ENCODE measurements at regions not wholly inside any gene's neighbourhood (a gene's known extent, or its start where the extent isn't known, plus 50 kb on each side); places are given as distances from the start of the nearest gene placed in this dataset.

GRCh38 chr5:18236386-18236785, 602.1 kb downstream of the TAF11L14 start:
- H3K27ac ChIP-seq (ENCODE audit: low read length), result no peak overlapping the region
- H3K36me3 ChIP-seq (ENCODE audit: control insufficient read depth, insufficient read depth, low read length), result no peaks in the 10 kb centered on the region
- POLR2A ChIA-PET, result no interaction called here
- TF ChIP-seq POLR2AphosphoS5 (IDR thresholded peaks at IDR 0.05; ENCODE audit: low read depth, low read length) (no peak), TCF7L2 (IDR thresholded peaks at IDR 0.05; ENCODE audit: low read depth, low read length) (no peak), SIN3A (IDR thresholded peaks at IDR 0.05; ENCODE audit: borderline replicate concordance, insufficient read depth, low read depth, low read length) (no peak), CTCF (IDR thresholded peaks at IDR 0.05) (no peak), REST (IDR thresholded peaks at IDR 0.05; ENCODE audit: insufficient read depth in 1 of 2, low read depth in 2 of 2, low read length in 1 of 2) (no peak)
- no peaks in the 10 kb centered on the region for H3K27me3 ChIP-seq (ENCODE audit: control insufficient read depth, insufficient read depth, low read length)
- H3K4me3 ChIP-seq (ENCODE audit: low read depth in 2 of 2, low read length in 2 of 2), result no peak overlapping the region
- intact Hi-C loops (cut with micrococcal nuclease; ENCODE audit: unreplicated experiment) (no loop called here), in situ Hi-C loops (cut with HindIII; ENCODE audit: low pct_unique_long_range_greater_than_20kb, low sequenced_read_pairs) (no loop called here)
- no peak for ATAC-seq
- no TSS peak for BruUV-seq (replicated peaks)
- no peaks in the 10 kb centered on the region for H3K4me1 ChIP-seq (ENCODE audit: control insufficient read depth, insufficient read depth, low read length)
- CTCF ChIA-PET, result no interaction called here
- H3K9me3 ChIP-seq (ENCODE audit: control insufficient read depth, insufficient read depth, low read depth, low read length), result peaks cover 6% of the 10 kb centered on the region; the same call in 1 of the 2 replicates
- DNase-seq (ENCODE audit: low read depth, low spot score), result no peak

GRCh38 chr5:18238321-18238720, 604.1 kb downstream of the TAF11L14 start:
- in situ Hi-C loops (cut with HindIII; ENCODE audit: low pct_unique_long_range_greater_than_20kb, low sequenced_read_pairs) (no loop called here), intact Hi-C loops (cut with micrococcal nuclease; ENCODE audit: unreplicated experiment) (no loop called here)
- H3K36me3 ChIP-seq (ENCODE audit: control insufficient read depth, insufficient read depth, low read length), result no peaks in the 10 kb centered on the region
- H3K4me1 ChIP-seq (ENCODE audit: control insufficient read depth, insufficient read depth, low read length), result no peaks in the 10 kb centered on the region
- no peak for ATAC-seq
- POLR2A ChIA-PET, result no interaction called here
- H3K27me3 ChIP-seq (ENCODE audit: control insufficient read depth, insufficient read depth, low read length), result no peaks in the 10 kb centered on the region
- CTCF ChIA-PET, result no interaction called here
- peaks cover 6% of the 10 kb centered on the region; the same call in 1 of the 2 replicates for H3K9me3 ChIP-seq (ENCODE audit: control insufficient read depth, insufficient read depth, low read depth, low read length)
- TF ChIP-seq TCF7L2 (IDR thresholded peaks at IDR 0.05; ENCODE audit: low read depth, low read length) (no peak), CTCF (IDR thresholded peaks at IDR 0.05) (no peak), REST (IDR thresholded peaks at IDR 0.05; ENCODE audit: insufficient read depth in 1 of 2, low read depth in 2 of 2, low read length in 1 of 2) (no peak), POLR2AphosphoS5 (IDR thresholded peaks at IDR 0.05; ENCODE audit: low read depth, low read length) (no peak), SIN3A (IDR thresholded peaks at IDR 0.05; ENCODE audit: borderline replicate concordance, insufficient read depth, low read depth, low read length) (no peak)
- no peak overlapping the region for H3K4me3 ChIP-seq (ENCODE audit: low read depth in 2 of 2, low read length in 2 of 2)
- BruUV-seq (replicated peaks), result no TSS peak
- DNase-seq (ENCODE audit: low read depth, low spot score), result no peak
- H3K27ac ChIP-seq (ENCODE audit: low read length), result no peak overlapping the region
